ENCODE measurements at regions not wholly inside any gene's neighbourhood (a gene's known extent, or its start where the extent isn't known, plus 50 kb on each side); places are given as distances from the start of the nearest gene placed in this dataset.

GRCh38 chr3:41035456-41036022, 163.8 kb upstream of the CTNNB1 start:
- Histone ChIP-seq H3K9ac (ENCODE audit: low read depth, low read length) (no peak overlapping the region), H3K36me3 (ENCODE audit: insufficient read depth, low read depth, low read length) (no peaks in the 10 kb centered on the region), H3K27me3 (ENCODE audit: insufficient read depth, low read length) (no peaks in the 10 kb centered on the region), H3K9me3 (ENCODE audit: insufficient read depth, low read depth, low read length) (peaks cover 10% of the 10 kb centered on the region; the same call in 1 of the 2 replicates), H3K4me1 (ENCODE audit: insufficient read depth, low read length) (no peaks in the 10 kb centered on the region), H3K4me3 (ENCODE audit: low read length) (no peak overlapping the region), H3K27ac (ENCODE audit: low read length) (no peak overlapping the region)

GRCh38 chr3:41037651-41038334, 161.5 kb upstream of the CTNNB1 start:
- Histone ChIP-seq H3K27me3 (ENCODE audit: insufficient read depth, low read length) (no peaks in the 10 kb centered on the region), H3K9me3 (ENCODE audit: insufficient read depth, low read depth, low read length) (peaks cover 10% of the 10 kb centered on the region; the same call in 1 of the 2 replicates), H3K9ac (ENCODE audit: low read depth, low read length) (no peak overlapping the region)

GRCh38 chr3:41040256-41040655, 159.0 kb upstream of the CTNNB1 start:
- H3K4me1 ChIP-seq (ENCODE audit: insufficient read depth, low read length), result peaks cover 5% of the 10 kb centered on the region
- no peaks in the 10 kb centered on the region for H3K9me3 ChIP-seq (ENCODE audit: insufficient read depth, low read depth, low read length)
- no peak overlapping the region for H3K9ac ChIP-seq (ENCODE audit: low read depth, low read length)
- H3K27me3 ChIP-seq (ENCODE audit: insufficient read depth, low read length), result no peaks in the 10 kb centered on the region
- no peaks in the 10 kb centered on the region for H3K36me3 ChIP-seq (ENCODE audit: insufficient read depth, low read depth, low read length)
- no peak overlapping the region for H3K27ac ChIP-seq (ENCODE audit: low read length)
- H3K4me3 ChIP-seq (ENCODE audit: low read length), result no peak overlapping the region

More at GRCh38 chr3:41037651-41038334, 161.5 kb upstream of the CTNNB1 start:
- Histone ChIP-seq H3K27ac (ENCODE audit: low read length) (no peak overlapping the region), H3K4me1 (ENCODE audit: insufficient read depth, low read length) (no peaks in the 10 kb centered on the region), H3K4me3 (ENCODE audit: low read length) (no peak overlapping the region), H3K36me3 (ENCODE audit: insufficient read depth, low read depth, low read length) (no peaks in the 10 kb centered on the region)

GRCh38 chr3:41041462-41041861, 157.8 kb upstream of the CTNNB1 start:
- no peak overlapping the region for H3K4me3 ChIP-seq (ENCODE audit: low read length)
- H3K9ac ChIP-seq (ENCODE audit: low read depth, low read length), result no peak overlapping the region
- H3K36me3 ChIP-seq (ENCODE audit: insufficient read depth, low read depth, low read length), result no peaks in the 10 kb centered on the region
- H3K27ac ChIP-seq (ENCODE audit: low read length), result no peak overlapping the region
- no peaks in the 10 kb centered on the region for H3K27me3 ChIP-seq (ENCODE audit: insufficient read depth, low read length)
- H3K9me3 ChIP-seq (ENCODE audit: insufficient read depth, low read depth, low read length), result no peaks in the 10 kb centered on the region
- peaks cover 14% of the 10 kb centered on the region for H3K4me1 ChIP-seq (ENCODE audit: insufficient read depth, low read length)

GRCh38 chr3:41041899-41042298, 157.4 kb upstream of the CTNNB1 start:
- H3K4me3 ChIP-seq (ENCODE audit: low read length), result no peak overlapping the region

GRCh38 chr3:41044523-41044922, 154.8 kb upstream of the CTNNB1 start:
- no peaks in the 10 kb centered on the region for H3K36me3 ChIP-seq (ENCODE audit: insufficient read depth, low read depth, low read length)
- no peaks in the 10 kb centered on the region for H3K27me3 ChIP-seq (ENCODE audit: insufficient read depth, low read length)
- no peak overlapping the region for H3K27ac ChIP-seq (ENCODE audit: low read length)
- peaks cover 14% of the 10 kb centered on the region for H3K4me1 ChIP-seq (ENCODE audit: insufficient read depth, low read length)
- H3K9me3 ChIP-seq (ENCODE audit: insufficient read depth, low read depth, low read length), result no peaks in the 10 kb centered on the region; the same call in 1 of the 2 replicates
- H3K4me3 ChIP-seq (ENCODE audit: low read length), result no peak overlapping the region
- no peak overlapping the region for H3K9ac ChIP-seq (ENCODE audit: low read depth, low read length)

More at GRCh38 chr3:41041899-41042298, 157.4 kb upstream of the CTNNB1 start:
- no peaks in the 10 kb centered on the region for H3K9me3 ChIP-seq (ENCODE audit: insufficient read depth, low read depth, low read length)
- peaks cover 14% of the 10 kb centered on the region for H3K4me1 ChIP-seq (ENCODE audit: insufficient read depth, low read length)
- no peaks in the 10 kb centered on the region for H3K36me3 ChIP-seq (ENCODE audit: insufficient read depth, low read depth, low read length)
- H3K9ac ChIP-seq (ENCODE audit: low read depth, low read length), result no peak overlapping the region
- no peak overlapping the region for H3K27ac ChIP-seq (ENCODE audit: low read length)
- H3K27me3 ChIP-seq (ENCODE audit: insufficient read depth, low read length), result no peaks in the 10 kb centered on the region

- Histone ChIP-seq H3K9me3 (ENCODE audit: insufficient read depth, low read depth, low read length) (no peaks in the 10 kb centered on the region; the same call in 1 of the 2 replicates), H3K4me1 (ENCODE audit: insufficient read depth, low read length) (peaks cover 14% of the 10 kb centered on the region), H3K4me3 (ENCODE audit: low read length) (no peak overlapping the region), H3K36me3 (ENCODE audit: insufficient read depth, low read depth, low read length) (no peaks in the 10 kb centered on the region), H3K27ac (ENCODE audit: low read length) (no peak overlapping the region), H3K27me3 (ENCODE audit: insufficient read depth, low read length) (no peaks in the 10 kb centered on the region), H3K9ac (ENCODE audit: low read depth, low read length) (no peak overlapping the region)
Measured at GRCh38 chr3:41045491-41045890, 153.8 kb upstream of the CTNNB1 start.

- H3K4me1 ChIP-seq (ENCODE audit: insufficient read depth, low read length), result peaks cover 10% of the 10 kb centered on the region; the same call in 1 of the 2 replicates
- no peaks in the 10 kb centered on the region; the same call in 1 of the 2 replicates for H3K9me3 ChIP-seq (ENCODE audit: insufficient read depth, low read depth, low read length)
- no peak overlapping the region for H3K27ac ChIP-seq (ENCODE audit: low read length)
- H3K4me3 ChIP-seq (ENCODE audit: low read length), result no peak overlapping the region
- H3K36me3 ChIP-seq (ENCODE audit: insufficient read depth, low read depth, low read length), result no peaks in the 10 kb centered on the region
- H3K27me3 ChIP-seq (ENCODE audit: insufficient read depth, low read length), result no peaks in the 10 kb centered on the region
- H3K9ac ChIP-seq (ENCODE audit: low read depth, low read length), result no peak overlapping the region
Measured at GRCh38 chr3:41050144-41050543, 149.2 kb upstream of the CTNNB1 start.

GRCh38 chr3:41053220-41053619, 146.1 kb upstream of the CTNNB1 start:
- Histone ChIP-seq H3K9ac (ENCODE audit: low read depth, low read length) (no peak overlapping the region), H3K9me3 (ENCODE audit: insufficient read depth, low read depth, low read length) (no peaks in the 10 kb centered on the region), H3K27me3 (ENCODE audit: insufficient read depth, low read length) (no peaks in the 10 kb centered on the region), H3K36me3 (ENCODE audit: insufficient read depth, low read depth, low read length) (no peaks in the 10 kb centered on the region), H3K27ac (ENCODE audit: low read length) (no peak overlapping the region), H3K4me1 (ENCODE audit: insufficient read depth, low read length) (no peaks in the 10 kb centered on the region), H3K4me3 (ENCODE audit: low read length) (no peak overlapping the region)

- Histone ChIP-seq H3K27ac (ENCODE audit: low read length) (no peak overlapping the region), H3K27me3 (ENCODE audit: insufficient read depth, low read length) (no peaks in the 10 kb centered on the region), H3K9ac (ENCODE audit: low read depth, low read length) (no peak overlapping the region), H3K4me1 (ENCODE audit: insufficient read depth, low read length) (no peaks in the 10 kb centered on the region), H3K4me3 (ENCODE audit: low read length) (no peak overlapping the region), H3K36me3 (ENCODE audit: insufficient read depth, low read depth, low read length) (no peaks in the 10 kb centered on the region), H3K9me3 (ENCODE audit: insufficient read depth, low read depth, low read length) (no peaks in the 10 kb centered on the region)
Measured at GRCh38 chr3:41060106-41060505, 139.2 kb upstream of the CTNNB1 start.

GRCh38 chr3:41064070-41064469, 135.2 kb upstream of the CTNNB1 start:
- no peak overlapping the region for H3K27ac ChIP-seq (ENCODE audit: low read length)
- no peaks in the 10 kb centered on the region for H3K9me3 ChIP-seq (ENCODE audit: insufficient read depth, low read depth, low read length)
- H3K27me3 ChIP-seq (ENCODE audit: insufficient read depth, low read length), result no peaks in the 10 kb centered on the region
- H3K36me3 ChIP-seq (ENCODE audit: insufficient read depth, low read depth, low read length), result no peaks in the 10 kb centered on the region
- no peaks in the 10 kb centered on the region; the same call in 1 of the 2 replicates for H3K4me1 ChIP-seq (ENCODE audit: insufficient read depth, low read length)
- no peak overlapping the region for H3K9ac ChIP-seq (ENCODE audit: low read depth, low read length)
- H3K4me3 ChIP-seq (ENCODE audit: low read length), result no peak overlapping the region

- Histone ChIP-seq H3K9me3 (ENCODE audit: insufficient read depth, low read depth, low read length) (no peaks in the 10 kb centered on the region), H3K4me1 (ENCODE audit: insufficient read depth, low read length) (no peaks in the 10 kb centered on the region; the same call in 1 of the 2 replicates), H3K4me3 (ENCODE audit: low read length) (no peak overlapping the region), H3K9ac (ENCODE audit: low read depth, low read length) (no peak overlapping the region), H3K27me3 (ENCODE audit: insufficient read depth, low read length) (no peaks in the 10 kb centered on the region), H3K27ac (ENCODE audit: low read length) (no peak overlapping the region), H3K36me3 (ENCODE audit: insufficient read depth, low read depth, low read length) (no peaks in the 10 kb centered on the region)
Measured at GRCh38 chr3:41064526-41064925, 134.8 kb upstream of the CTNNB1 start.

All from iPS-20b (cell line).